H1 (cell line): ENCODE measurements at regions not wholly inside any gene's neighbourhood (a gene's known extent, or its start where the extent isn't known, plus 50 kb on each side); places are given as distances from the start of the nearest gene placed in this dataset.

Source experiments
- CTCF ChIA-PET: fragments of 300-600 bp; sonication (Branson Sonifier 250); formaldehyde crosslinking; loops from one replicate; lab custom pipeline; 2021; ENCODE audit not compliant: partially characterized antibody; lab: Charles Lee
- POLR2A ChIA-PET: fragments of 300-600 bp; sonication (Branson Sonifier 250); formaldehyde crosslinking; loops from one replicate; lab custom pipeline; 2021; ENCODE audit warnings: inconsistent platforms; ENCODE audit not compliant: partially characterized antibody; lab: Charles Lee
- DNase-seq, 2 experiments: peaks; one replicate each; pipeline versions ENCODE4 v3.0.0 to v3.0.0-alpha.2; 2010 to 2022; ENCODE audit warnings: low spot score in 2 of 2, low read depth in 1 of 2, mixed read lengths in 1 of 2
- FAIRE-seq: peaks from 2 replicates; lab custom pipeline; 2011; peaks lifted over from hg19 to GRCh38; lab: Jason Lieb, UNC
- H2AFZ ChIP-seq: 2 replicates; pipeline ENCODE4 v1.8.1; 2012; ENCODE audit warnings: low read length, inconsistent platforms
- H2AK5ac ChIP-seq: 2 replicates; pipeline ENCODE4 v1.6.1; 2013; ENCODE audit warnings: low read depth, low read length
- H2BK120ac ChIP-seq: replicated peaks from 2 replicates; pipeline ENCODE3; 2013; ENCODE audit warnings: low read depth, low read length, inconsistent platforms
- H2BK12ac ChIP-seq: 2 replicates; pipeline ENCODE4 v1.6.1; 2013; ENCODE audit warnings: low read depth, low read length
- H2BK15ac ChIP-seq: 2 replicates; pipeline ENCODE4 v1.6.1; 2013; ENCODE audit warnings: low read length
- H2BK20ac ChIP-seq: 2 replicates; pipeline ENCODE4 v1.6.1; 2013; ENCODE audit warnings: low read length
- H2BK5ac ChIP-seq: 2 replicates; pipeline ENCODE4 v1.6.1; 2013; ENCODE audit warnings: low read depth, low read length
- H3K14ac ChIP-seq: 2 replicates; pipeline ENCODE4 v1.6.1; 2013; ENCODE audit warnings: inconsistent platforms; ENCODE audit not compliant: insufficient read length
- H3K18ac ChIP-seq: 2 replicates; pipeline ENCODE4 v1.6.1; 2013; ENCODE audit warnings: low read length; ENCODE audit errors: extremely low read depth
- H3K23ac ChIP-seq: 2 replicates; pipeline ENCODE4 v1.6.1; 2013; ENCODE audit warnings: inconsistent platforms; ENCODE audit not compliant: insufficient read length
- H3K23me2 ChIP-seq: 2 replicates; pipeline ENCODE4 v1.6.1; 2013; ENCODE audit warnings: low read depth, low read length
- H3K27ac ChIP-seq: 2 replicates; pipeline ENCODE4 v1.6.1; 2011; ENCODE audit warnings: low read depth, low read length, inconsistent platforms
- H3K27me3 ChIP-seq, 4 experiments: replicated peaks in 1 of 4; 1 replicate in 1 of 4; 2 replicates in 3 of 4; pipeline versions ENCODE4 v1.6.1 to v1.8.1; 2011 to 2013; ENCODE audit warnings: low read length in 3 of 4, mild to moderate bottlenecking in 3 of 4, inconsistent platforms in 2 of 4, mixed read lengths in 2 of 4, moderate library complexity in 1 of 4; ENCODE audit not compliant: control insufficient read depth in 3 of 4, insufficient read depth in 3 of 4; ENCODE audit errors: extremely low read depth in 1 of 4
- H3K36me3 ChIP-seq, 4 experiments: 2 replicates each; pipeline versions ENCODE4 v1.6.1 to v1.8.1; 2011 to 2013; ENCODE audit warnings: mild to moderate bottlenecking in 4 of 4, low read length in 3 of 4, moderate library complexity in 2 of 4, control low read depth in 1 of 4, inconsistent platforms in 1 of 4; ENCODE audit not compliant: insufficient read depth in 4 of 4, control insufficient read depth in 2 of 4
- H3K4ac ChIP-seq: replicated peaks from 2 replicates; pipeline ENCODE3; 2013; ENCODE audit warnings: low read length, low read depth, mixed read lengths, inconsistent platforms; ENCODE audit not compliant: insufficient read length
- H3K4me1 ChIP-seq, 4 experiments: replicated peaks in 1 of 4; 1 replicate in 1 of 4; 2 replicates in 3 of 4; pipeline versions ENCODE4 v1.6.1 to v1.8.1; 2011 to 2013; ENCODE audit warnings: low read length in 3 of 4, inconsistent platforms in 2 of 4, mixed read lengths in 1 of 4; ENCODE audit not compliant: insufficient read depth in 4 of 4, control insufficient read depth in 3 of 4
- H3K4me2 ChIP-seq, 2 experiments: 2 replicates each; pipeline versions ENCODE4 v1.6.1 to v1.8.1; 2011 to 2013; ENCODE audit warnings: low read depth in 2 of 2, low read length in 2 of 2, control low read depth in 1 of 2, inconsistent platforms in 1 of 2, mild to moderate bottlenecking in 1 of 2; ENCODE audit not compliant: insufficient read depth in 1 of 2
- H3K4me3 ChIP-seq, 4 experiments: fragments of 200-600, 300-600 bp in 1 of 4; sonication (generic), shearing (Covaris generic), sonication (Bioruptor Twin) in 1 of 4; 2 replicates each; pipeline versions ENCODE4 v1.5.1 to v1.8.1; 2011 to 2016; ENCODE audit warnings: low read length in 4 of 4, low read depth in 3 of 4, control low read depth in 2 of 4, inconsistent platforms in 2 of 4, mild to moderate bottlenecking in 2 of 4, mixed read lengths in 1 of 4, moderate library complexity in 1 of 4; ENCODE audit not compliant: insufficient read depth in 2 of 4; ENCODE audit errors: extremely low read depth in 1 of 4
- H3K56ac ChIP-seq: replicated peaks from 2 replicates; pipeline ENCODE3; 2013; ENCODE audit warnings: low read depth, mild to moderate bottlenecking, mixed read lengths, low read length, inconsistent platforms; ENCODE audit not compliant: insufficient read length
- H3K79me1 ChIP-seq: 2 replicates; pipeline ENCODE4 v1.6.1; 2013; ENCODE audit warnings: low read depth, low read length, control low read depth
- H3K79me2 ChIP-seq, 2 experiments: 2 replicates each; pipeline versions ENCODE4 v1.6.1 to v1.8.1; 2012 to 2013; ENCODE audit warnings: low read length in 2 of 2, mild to moderate bottlenecking in 2 of 2, inconsistent platforms in 1 of 2; ENCODE audit not compliant: insufficient read depth in 2 of 2, control insufficient read depth in 1 of 2
- H3K9ac ChIP-seq, 4 experiments: replicated peaks in 1 of 4; 1 replicate in 1 of 4; 2 replicates in 3 of 4; pipeline versions ENCODE4 v1.6.1 to v1.8.1; 2011 to 2013; ENCODE audit warnings: low read depth in 3 of 4, low read length in 3 of 4, control low read depth in 2 of 4, mild to moderate bottlenecking in 2 of 4, moderate library complexity in 2 of 4, inconsistent platforms in 1 of 4; ENCODE audit errors: extremely low read depth in 1 of 4
- H3K9me3 ChIP-seq, 2 experiments: 2 replicates each; pipeline versions ENCODE4 v1.6.1 to v1.8.1; 2012 to 2013; ENCODE audit warnings: mild to moderate bottlenecking in 2 of 2, moderate library complexity in 2 of 2, control low read depth in 1 of 2, inconsistent platforms in 1 of 2, low read depth in 1 of 2, low read length in 1 of 2, mixed read lengths in 1 of 2; ENCODE audit not compliant: insufficient read depth in 2 of 2
- H4K20me1 ChIP-seq, 2 experiments: replicated peaks in 1 of 2; 2 replicates each; pipeline versions ENCODE3 to v1.8.1; 2011 to 2013; ENCODE audit warnings: inconsistent platforms in 2 of 2, low read length in 2 of 2, mild to moderate bottlenecking in 1 of 2; ENCODE audit not compliant: insufficient read depth in 2 of 2, control insufficient read depth in 1 of 2
- H4K5ac ChIP-seq: 2 replicates; pipeline ENCODE4 v1.6.1; 2013; ENCODE audit warnings: low read length, low read depth, mixed read lengths, inconsistent platforms; ENCODE audit not compliant: insufficient read length
- H4K8ac ChIP-seq: 2 replicates; pipeline ENCODE4 v1.8.0; 2013; ENCODE audit warnings: mild to moderate bottlenecking, moderate library complexity, low read length, inconsistent platforms; ENCODE audit not compliant: insufficient read depth; ENCODE audit errors: extremely low read depth
- H4K91ac ChIP-seq: replicated peaks from 2 replicates; pipeline ENCODE3; 2013; ENCODE audit warnings: low read length, mixed read lengths, inconsistent platforms; ENCODE audit not compliant: insufficient read length
- ASH2L ChIP-seq: fragments of 200-600, 300-600 bp; sonication (generic); IDR thresholded peaks from one replicate; pipeline ENCODE4 v1.7.1; 2017; ENCODE audit warnings: low read length
- BACH1 ChIP-seq: IDR thresholded peaks from 2 replicates; pipeline ENCODE4 v1.6.1; 2012; ENCODE audit warnings: low read length, improper control_type of control experiment
- CBX5 ChIP-seq: fragments of 300-800, 300-1000 bp; sonication (generic); IDR thresholded peaks from 2 replicates; pipeline ENCODE4 v1.7.1; 2016; ENCODE audit warnings: antibody characterized with exemption, low read length, low read depth
- CBX8 ChIP-seq: fragments of 300-800, 300-1000 bp; sonication (generic); IDR thresholded peaks from 2 replicates; pipeline ENCODE4 v1.7.1; 2016; ENCODE audit warnings: low read depth, low read length, borderline replicate concordance
- CEBPB ChIP-seq: IDR thresholded peaks from 2 replicates; pipeline ENCODE4 v1.6.1; 2012; ENCODE audit warnings: low read depth, low read length
- CREB1 ChIP-seq: IDR thresholded peaks from 2 replicates; pipeline ENCODE4 v1.6.1; 2012; ENCODE audit warnings: inconsistent platforms
- CTBP2 ChIP-seq: IDR thresholded peaks from 2 replicates; pipeline ENCODE4 v1.7.0; 2011; ENCODE audit warnings: borderline replicate concordance, mild to moderate bottlenecking, moderate library complexity, mixed read lengths, low read length; ENCODE audit not compliant: insufficient read depth, insufficient read length
- EP300 ChIP-seq, 2 experiments: IDR thresholded peaks; 1 replicate in 1 of 2; 2 replicates in 1 of 2; pipeline ENCODE4 v1.6.1; 2011 to 2012; ENCODE audit warnings: low read depth in 2 of 2, low read length in 2 of 2, mild to moderate bottlenecking in 2 of 2, borderline replicate concordance in 1 of 2, inconsistent platforms in 1 of 2, moderate library complexity in 1 of 2
- HDAC2 ChIP-seq, 2 experiments: fragments of 300-600 bp in 1 of 2; sonication (generic) in 1 of 2; IDR thresholded peaks; 2 replicates each; pipeline ENCODE4 v1.6.1; 2011 to 2012; ENCODE audit warnings: low read depth in 2 of 2, low read length in 2 of 2, mild to moderate bottlenecking in 2 of 2, moderate library complexity in 2 of 2, borderline replicate concordance in 1 of 2, inconsistent platforms in 1 of 2
- POLR2A ChIP-seq, 2 experiments: IDR thresholded peaks; 1 replicate in 1 of 2; 2 replicates in 1 of 2; pipeline ENCODE4 v1.6.1; 2011; ENCODE audit warnings: low read depth in 2 of 2, low read length in 2 of 2, mild to moderate bottlenecking in 2 of 2; ENCODE audit errors: control extremely low read depth in 1 of 2
- POLR2AphosphoS5 ChIP-seq: IDR thresholded peaks from 2 replicates; pipeline ENCODE4 v1.6.1; 2011; ENCODE audit warnings: low read depth, low read length
- RBBP5 ChIP-seq: IDR thresholded peaks from 2 replicates; pipeline ENCODE4 v1.7.1; 2012; ENCODE audit warnings: low read depth, mild to moderate bottlenecking, inconsistent platforms, low read length, moderate library complexity, borderline replicate concordance
- RFX5 ChIP-seq: IDR thresholded peaks from 2 replicates; pipeline ENCODE4 v1.6.1; 2011; ENCODE audit warnings: low read depth, low read length, improper control_type of control experiment, borderline replicate concordance
- RXRA ChIP-seq: IDR thresholded peaks from 2 replicates; pipeline ENCODE4 v1.6.1; 2011; ENCODE audit warnings: low read depth, mild to moderate bottlenecking, low read length, moderate library complexity; ENCODE audit not compliant: insufficient read depth
- SIRT6 ChIP-seq: IDR thresholded peaks from one replicate; pipeline ENCODE4 v1.7.1; 2012; ENCODE audit warnings: low read length, inconsistent platforms
- SP1 ChIP-seq: IDR thresholded peaks from 2 replicates; pipeline ENCODE4 v1.6.1; 2011; ENCODE audit warnings: low read depth, low read length
- WGBS, 2 experiments: shearing (Covaris generic) in 1 of 2; methylation state at CpG; one replicate each; pipeline versions ENCODE4 v1.1.6 to v1.1.7; 2013 to 2015; ENCODE audit warnings: low lambda C conversion rate in 2 of 2, mixed read lengths in 2 of 2, inconsistent platforms in 1 of 2, low coverage in 1 of 2, missing lambda C conversion rate in 1 of 2; ENCODE audit not compliant: insufficient replicate concordance in 2 of 2, insufficient coverage in 1 of 2, insufficient read length in 1 of 2; ENCODE audit errors: extremely low coverage in 1 of 2, missing lambda C conversion rate in 1 of 2; 5-methylcytosine and 5-hydroxymethylcytosine counted together

DNA sequence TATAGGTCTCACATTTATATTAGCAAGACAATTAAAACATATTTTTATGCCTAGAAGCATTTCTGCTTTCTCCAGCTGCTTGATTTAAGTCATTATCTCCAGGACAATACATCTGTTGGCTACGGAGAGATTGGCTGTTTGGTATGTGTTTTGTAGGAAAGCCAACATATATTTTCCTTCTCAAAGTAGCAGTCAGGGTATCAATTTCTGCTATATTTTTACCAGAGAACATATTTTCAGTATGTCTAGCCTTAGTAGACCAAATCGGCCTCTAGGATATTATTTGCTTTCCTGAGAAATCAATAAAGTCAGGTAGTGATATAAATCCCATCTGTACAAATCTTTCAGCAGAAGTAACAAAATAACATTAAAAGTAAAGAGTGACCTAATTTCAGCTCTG lies 150.0 kb upstream of the COL3A1 start:
- no peak overlapping the region for H4K8ac ChIP-seq
- H3K36me3 ChIP-seq: no peaks in the 10 kb centered on the region
- DNase-seq: no peak
- no peak overlapping the region for H2AFZ ChIP-seq
- no peak overlapping the region for H2BK20ac ChIP-seq
- H4K5ac ChIP-seq: no peak overlapping the region
- H3K4me2 ChIP-seq: no peak overlapping the region
- no peak overlapping the region for H2BK12ac ChIP-seq
- H2BK5ac ChIP-seq: no peak overlapping the region
- no peak overlapping the region for H3K27ac ChIP-seq
- no peak overlapping the region for H3K56ac ChIP-seq
- no peaks in the 10 kb centered on the region for H3K79me1 ChIP-seq
- H2BK15ac ChIP-seq: no peak overlapping the region
- H2AK5ac ChIP-seq: no peak overlapping the region
- H4K20me1 ChIP-seq: no peaks in the 10 kb centered on the region
- POLR2A ChIA-PET: no interaction called here
- no peak overlapping the region for H2BK120ac ChIP-seq
- no peak for FAIRE-seq
- H3K14ac ChIP-seq: no peak overlapping the region
- CTCF ChIA-PET: interaction anchor here (0.7 kb wide), 1 partner anchor 490 kb away, joined by 4 read pairs; no protein-coding TSS in a partner anchor
- WGBS, 2 experiments: 51% methylated on average over 2 of the region's 2 CpGs; no CpG with 5 or more reads in 1 of the 2 experiments
- no peak overlapping the region for H3K4ac ChIP-seq
- no peaks in the 10 kb centered on the region for H3K23me2 ChIP-seq
- no peaks in the 10 kb centered on the region for H3K4me1 ChIP-seq
- H4K91ac ChIP-seq: no peak overlapping the region
- no peak overlapping the region for H3K18ac ChIP-seq
- H3K79me2 ChIP-seq: no peaks in the 10 kb centered on the region
- H3K27me3 ChIP-seq: no peaks in the 10 kb centered on the region
- H3K9ac ChIP-seq: no peak overlapping the region
- H3K9me3 ChIP-seq: no peaks in the 10 kb centered on the region; a peak in 1 of 4 replicates
- H3K23ac ChIP-seq: no peak overlapping the region
- no peak overlapping the region for H3K4me3 ChIP-seq
- TF ChIP-seq RBBP5 (no peak), POLR2AphosphoS5 (no peak), CTBP2 (no peak), BACH1 (no peak), ASH2L (no peak), CBX5 (no peak), SP1 (no peak), POLR2A (IDR thresholded peaks at IDR 0.05; ENCODE audit: control extremely low read depth in 1 of 2, low read depth in 2 of 2, low read length in 2 of 2) (no peak), RFX5 (no peak), CEBPB (no peak), CREB1 (no peak), EP300 (IDR thresholded peaks at IDR 0.05; ENCODE audit: borderline replicate concordance in 1 of 2, low read depth in 2 of 2, low read length in 2 of 2) (no peak), RXRA (no peak), SIRT6 (no peak), HDAC2 (IDR thresholded peaks at IDR 0.05; ENCODE audit: borderline replicate concordance in 1 of 2, low read depth in 2 of 2, low read length in 2 of 2) (no peak), CBX8 (no peak)
